RPMI7951 (cell line): ENCODE measurements at regions not wholly inside any gene's neighbourhood (a gene's known extent, or its start where the extent isn't known, plus 50 kb on each side); places are given as distances from the start of the nearest gene placed in this dataset.
A peak's percentile ranks its signal among the peaks of the same experiment; 100 is the strongest.

ENCODE experiments used
- DNase-seq: peaks from one replicate; pipeline ENCODE4 v3.0.0-alpha.2; 2012; ENCODE audit warnings: low read depth

DNA sequence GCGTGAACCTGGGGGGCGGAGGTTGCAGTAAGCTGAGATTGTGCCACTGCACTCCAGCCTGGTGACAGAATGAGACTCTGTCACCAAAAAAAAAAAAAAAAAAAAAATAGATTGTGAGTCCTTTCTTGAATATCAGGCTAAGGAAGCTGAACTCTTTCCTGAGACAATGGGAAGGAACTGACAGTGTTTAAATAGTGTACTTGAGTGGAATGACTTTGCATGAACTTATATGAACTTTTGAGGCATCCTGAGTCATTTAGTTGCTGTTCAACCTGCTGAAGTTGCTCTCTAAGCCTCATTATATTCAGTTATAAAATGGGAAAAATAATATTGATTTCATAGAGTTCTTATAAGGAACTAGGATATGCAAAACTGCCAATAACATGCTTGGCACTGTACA, 79.3 kb upstream of the LIMCH1 start:
- no peak for DNase-seq

DNA sequence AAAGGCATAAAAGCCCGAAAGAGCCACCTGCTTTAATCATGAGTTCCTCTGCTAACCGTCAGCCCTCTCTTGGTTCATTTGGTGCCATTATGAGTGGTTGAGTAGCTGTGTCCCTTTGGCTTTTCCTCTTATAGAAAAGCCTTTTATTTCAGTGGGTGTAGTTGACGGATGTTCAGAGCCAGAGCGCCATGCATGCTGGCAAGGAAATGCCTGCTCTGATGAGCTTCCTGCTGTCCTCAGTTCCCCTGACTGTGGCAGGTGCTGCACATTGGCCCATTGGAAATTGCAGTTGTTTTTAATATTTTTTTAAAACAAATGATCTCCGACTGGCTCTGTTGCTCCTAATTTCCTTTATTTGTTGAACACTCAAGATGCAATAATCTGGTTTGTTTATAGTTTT, 77.3 kb upstream of the LIMCH1 start:
- no peak for DNase-seq

DNA sequence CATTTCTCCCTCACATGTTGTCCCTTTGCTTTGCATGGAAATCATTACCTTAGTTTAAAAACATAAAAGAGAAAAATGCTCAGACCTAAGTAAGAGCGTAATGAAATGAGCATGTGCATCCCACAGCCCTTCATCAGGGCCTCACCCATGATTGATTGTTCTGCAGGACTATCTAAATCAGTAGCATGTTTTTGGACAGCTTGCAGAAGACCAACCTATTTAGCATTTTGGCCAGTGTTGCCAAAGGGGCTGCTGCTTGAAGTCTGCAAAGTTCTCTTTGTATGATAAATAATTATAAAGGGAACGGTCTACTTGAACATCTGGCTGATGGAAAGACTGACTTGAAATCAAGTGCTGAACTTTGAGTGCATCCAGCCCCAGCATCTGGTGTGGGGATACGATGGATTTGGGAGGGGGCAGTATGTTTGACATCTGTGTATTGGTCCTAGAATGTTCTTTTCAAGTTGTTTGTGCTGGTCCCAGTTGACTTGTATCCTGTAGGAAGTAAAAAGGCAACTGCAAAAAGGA, 76.1 kb upstream of the LIMCH1 start:
- no peak for DNase-seq

DNA sequence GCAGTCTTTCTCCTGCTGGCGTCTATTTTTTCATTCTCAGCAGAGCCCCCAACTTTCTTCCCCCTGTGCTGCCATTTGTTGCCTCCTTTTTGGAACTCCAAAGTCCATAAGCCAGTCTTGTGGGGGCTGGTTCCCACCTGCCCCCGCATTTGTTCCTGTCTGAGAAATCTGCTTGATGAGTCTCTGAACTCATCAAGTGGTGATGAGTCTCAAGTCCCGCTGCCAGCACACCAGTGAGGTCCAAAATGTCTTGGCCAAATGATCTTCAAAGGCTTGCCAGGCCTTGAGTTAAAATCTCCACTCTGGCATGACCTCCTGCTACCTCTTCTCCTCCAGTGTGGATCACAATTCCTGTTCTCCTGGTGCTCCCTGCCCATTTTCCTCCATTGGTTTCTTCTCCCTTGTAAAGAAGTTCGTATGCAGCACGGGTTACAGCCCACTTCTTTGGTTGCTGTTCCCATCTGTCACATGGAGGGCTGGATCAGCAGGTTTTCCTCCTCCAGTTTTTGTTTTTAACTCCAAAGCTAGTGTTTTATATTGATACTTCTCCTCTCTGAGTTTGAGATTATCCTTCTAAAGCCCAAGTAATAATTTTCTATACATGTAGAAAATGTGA, 72.7 kb upstream of the LIMCH1 start:
- DNase-seq = no peak

DNA sequence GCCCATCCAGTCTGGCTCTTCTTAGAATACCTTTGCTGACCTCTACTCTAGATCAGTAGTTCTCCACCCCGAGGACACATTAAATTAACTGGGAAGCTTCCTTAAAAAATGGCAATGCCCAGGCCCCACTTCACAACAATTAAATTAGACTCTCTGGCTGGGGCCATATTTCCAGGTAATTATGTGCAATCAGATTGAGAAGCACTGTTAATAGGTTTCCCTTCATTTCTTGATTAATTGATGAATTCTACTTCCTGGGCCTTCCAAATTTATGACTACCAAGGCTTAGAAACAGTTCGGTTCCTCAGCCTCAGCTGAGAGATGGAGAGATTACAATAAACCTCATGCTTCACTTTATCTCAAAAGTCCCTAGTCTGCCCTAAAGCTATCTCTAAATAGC, 71.7 kb upstream of the LIMCH1 start:
- no peak for DNase-seq

DNA sequence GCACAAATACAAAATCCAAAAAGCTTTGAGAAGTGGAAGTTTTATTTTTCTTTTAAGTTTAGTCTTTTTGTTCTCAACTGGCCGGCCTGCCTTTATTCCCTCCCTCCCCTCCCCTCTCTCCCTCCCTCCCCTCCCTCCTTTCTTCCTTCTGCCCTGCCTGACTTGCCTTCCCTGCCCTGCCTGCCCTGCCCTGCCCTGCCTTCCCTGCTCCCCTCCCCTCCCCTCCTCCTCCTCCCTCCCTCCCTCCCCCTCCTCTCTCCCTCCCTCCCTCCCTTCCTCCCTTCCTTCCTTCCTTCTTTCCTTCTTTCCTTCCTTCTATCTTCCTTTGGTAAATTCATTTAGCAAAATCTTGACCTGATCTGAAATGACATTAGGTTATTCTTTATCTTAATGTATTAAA, 69.8 kb upstream of the LIMCH1 start:
- no peak for DNase-seq

DNA sequence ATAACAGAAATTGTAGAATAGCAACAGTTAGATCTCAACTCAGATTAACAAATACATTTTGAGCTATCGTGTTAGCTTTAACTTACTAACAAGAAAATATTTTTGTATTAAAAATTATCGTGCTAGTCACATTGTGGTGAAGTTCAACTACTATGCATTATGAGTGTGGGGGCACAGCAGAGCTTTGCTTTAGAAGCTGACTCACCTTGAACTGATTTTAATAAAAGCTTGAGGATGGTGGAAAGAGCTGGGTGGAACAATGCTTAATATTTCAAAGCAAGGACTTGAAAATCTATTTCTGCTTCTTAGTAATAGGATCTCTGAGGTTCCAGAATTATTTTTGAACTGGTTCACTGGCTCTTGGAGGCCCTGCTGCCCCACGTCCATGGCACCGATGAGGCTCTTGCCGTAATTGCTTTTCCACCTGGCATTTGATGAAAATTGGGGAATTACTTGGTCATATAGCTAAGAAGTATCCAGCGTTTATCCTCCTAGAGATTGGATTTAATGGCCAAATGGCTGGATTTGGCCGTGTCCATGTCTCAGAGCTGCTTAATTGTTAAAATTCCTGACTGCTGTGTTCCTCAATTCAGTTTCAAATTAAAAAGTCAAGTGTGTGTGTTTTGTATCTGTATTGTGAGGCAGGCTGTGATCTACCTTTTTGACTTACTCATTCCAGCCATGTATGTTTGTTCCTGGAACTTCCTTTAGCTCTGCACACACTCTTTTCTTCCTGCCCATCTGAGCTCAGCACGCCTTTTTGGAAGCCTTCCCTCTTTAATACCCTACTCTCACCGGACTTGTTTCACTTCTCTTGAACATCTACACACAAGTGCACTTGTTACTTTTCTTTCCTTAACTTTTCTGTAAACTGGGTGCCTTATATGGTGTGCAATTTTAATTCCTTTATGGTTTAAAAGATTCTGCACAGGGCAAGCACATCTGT, 66.6 kb upstream of the LIMCH1 start:
- DNase-seq = no peak

DNA sequence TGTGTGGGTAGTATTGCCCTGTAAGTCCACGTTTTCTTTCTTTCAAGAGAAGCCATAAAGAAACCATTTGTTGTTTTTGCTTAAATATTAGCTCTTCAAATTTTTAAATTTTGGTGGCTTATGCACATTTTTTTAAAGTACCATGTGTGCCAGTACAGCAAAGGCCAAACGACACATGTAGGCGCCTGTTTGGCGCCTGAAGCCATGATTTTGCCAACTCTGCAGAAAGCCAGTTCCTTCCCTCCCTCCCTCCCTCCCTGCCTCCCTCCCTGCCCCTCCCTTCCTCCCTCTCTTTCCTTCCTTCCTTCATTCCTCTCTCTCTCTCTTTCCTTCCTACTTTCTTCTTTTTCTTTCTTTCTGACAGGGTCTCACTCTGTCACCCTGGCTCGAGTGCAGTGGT, 65.9 kb upstream of the LIMCH1 start:
- DNase-seq = no peak

DNA sequence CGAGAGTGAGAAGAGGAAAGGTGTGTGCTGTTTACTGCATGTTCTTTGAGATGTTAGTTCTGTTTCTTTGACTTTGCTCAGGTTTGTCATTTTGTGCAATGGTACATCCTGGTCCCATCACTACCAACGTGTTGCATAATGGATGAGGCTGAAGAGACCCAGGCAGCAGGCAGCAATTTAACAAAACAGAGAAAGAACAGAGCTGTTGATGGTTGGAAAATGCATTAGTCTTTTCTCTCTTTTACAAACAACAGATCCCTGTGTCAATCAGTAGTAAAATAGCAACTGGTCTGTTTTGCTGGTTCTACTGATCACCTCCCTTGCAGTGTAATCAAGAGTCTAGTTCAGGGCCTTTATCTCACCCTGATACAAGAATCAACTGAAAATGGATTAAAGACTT, 64.8 kb upstream of the LIMCH1 start:
- no peak for DNase-seq

DNA sequence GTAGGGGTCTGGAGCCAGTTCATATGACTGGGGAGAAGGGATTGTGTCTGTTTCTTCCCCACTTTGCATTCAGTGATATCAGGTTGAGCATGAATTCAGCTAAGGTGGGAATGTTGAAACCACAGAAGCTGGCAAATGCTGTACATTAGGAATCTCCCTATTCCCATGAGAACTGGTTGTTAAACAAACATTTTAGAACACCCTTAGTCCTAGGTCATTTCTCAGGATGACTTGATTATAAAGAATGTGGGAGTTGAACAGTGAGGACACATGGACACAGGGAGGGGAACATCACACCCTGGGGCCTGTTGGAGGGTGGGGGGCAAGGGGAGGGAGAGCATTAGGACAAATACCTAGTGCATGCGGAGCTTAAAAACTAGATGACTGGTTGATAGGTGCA, 62.6 kb upstream of the LIMCH1 start:
- DNase-seq = no peak

DNA sequence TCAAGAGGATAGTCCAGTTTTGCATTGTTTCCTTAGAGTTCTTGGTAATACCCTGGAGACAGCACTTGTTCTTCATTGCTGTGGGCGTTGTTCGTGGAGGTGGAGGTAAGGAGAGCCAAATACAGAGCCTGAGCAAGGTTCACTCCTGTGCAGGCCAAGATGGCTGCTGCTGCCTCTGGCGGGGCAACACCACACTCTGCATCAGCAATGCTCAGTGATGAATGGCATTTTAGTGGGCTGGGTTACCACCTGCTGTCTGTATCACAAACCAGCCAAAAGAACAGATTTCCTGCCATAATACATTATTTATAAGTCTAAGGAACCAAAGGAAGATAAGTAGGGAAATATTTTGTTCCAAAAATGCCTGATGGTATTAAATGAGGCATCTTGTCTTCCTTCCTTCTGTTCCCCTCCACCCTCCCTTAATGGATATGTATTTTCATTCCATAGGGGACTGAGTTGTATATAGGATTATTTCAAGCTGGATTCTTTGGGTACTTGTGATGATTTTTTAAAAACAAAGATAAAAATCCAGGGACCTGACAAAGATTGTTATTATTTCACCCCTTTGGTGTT, 61.6 kb upstream of the LIMCH1 start:
- DNase-seq = no peak

DNA sequence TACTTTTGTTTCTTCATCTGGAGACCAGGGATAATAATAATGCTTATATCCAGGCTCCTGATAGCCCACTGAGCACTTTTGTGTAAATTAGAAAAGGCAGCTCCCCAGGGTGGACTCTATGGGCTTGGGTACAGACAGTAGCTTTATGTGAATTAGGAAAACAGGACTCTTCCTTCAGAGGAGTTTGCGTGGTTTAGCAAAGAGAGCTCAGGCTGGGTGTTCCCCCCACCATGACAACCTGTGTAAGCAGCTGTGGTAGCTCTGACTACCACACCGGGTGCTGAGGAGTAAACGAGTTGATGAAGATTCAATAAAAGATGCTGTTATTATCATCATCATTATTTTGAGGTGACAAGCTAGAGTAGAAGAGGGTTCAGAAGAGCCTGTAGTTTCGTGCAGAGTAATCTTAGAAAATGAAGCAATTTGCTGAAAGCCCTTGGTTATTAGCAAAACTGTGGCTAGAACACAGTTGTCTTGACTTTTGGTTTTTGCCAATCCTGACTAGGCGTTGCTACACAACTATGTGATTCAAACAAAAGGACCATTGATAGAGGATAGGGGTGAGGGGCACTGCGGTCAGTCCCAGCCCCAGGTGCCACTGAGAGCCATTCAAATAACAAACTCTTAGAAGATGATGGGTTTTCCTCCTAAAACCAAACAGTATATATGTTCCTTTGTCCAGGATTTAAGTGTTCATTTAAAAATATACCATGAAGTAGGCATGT, 60.6 kb upstream of the LIMCH1 start:
- peak; percentile 1 for DNase-seq

DNA sequence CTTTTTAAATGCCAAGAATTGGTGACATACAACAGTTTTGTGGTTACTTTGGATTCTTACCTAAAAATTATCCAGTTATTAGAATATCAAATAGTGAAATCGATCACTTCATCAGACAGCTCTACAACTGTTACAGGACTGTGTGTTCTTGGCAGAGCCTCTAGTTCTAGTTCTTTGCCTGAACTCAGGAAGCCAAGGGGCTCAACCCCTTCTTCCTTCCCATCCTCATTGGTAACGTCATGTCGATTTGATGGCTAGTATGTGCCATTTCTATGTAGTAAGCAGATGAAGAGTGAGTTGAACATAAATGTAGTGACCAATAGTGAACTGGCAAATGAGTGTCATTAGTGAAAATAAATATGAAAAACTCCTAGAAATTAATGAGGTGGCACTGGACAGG, 59.4 kb upstream of the LIMCH1 start:
- no peak for DNase-seq

DNA sequence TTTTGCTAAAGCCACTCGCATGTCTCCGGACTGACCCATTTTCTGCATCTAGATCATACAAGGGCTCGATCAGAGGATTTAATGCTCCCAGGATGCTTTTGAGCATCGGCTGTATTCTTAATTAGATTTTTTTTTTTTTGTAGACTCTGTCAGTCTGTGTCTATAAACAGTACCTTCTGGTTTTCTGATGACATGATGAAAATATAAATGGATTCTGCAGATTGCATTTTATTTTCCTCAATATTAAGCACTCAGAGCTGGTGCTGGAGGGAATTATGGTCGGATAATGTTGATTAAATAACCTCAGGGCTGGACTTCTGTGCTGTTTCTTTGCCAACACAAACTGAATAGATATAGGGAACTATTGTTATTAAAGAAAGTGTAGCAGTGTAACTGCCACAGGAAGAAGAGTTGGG, 57.1 kb upstream of the LIMCH1 start:
- DNase-seq = no peak

DNA sequence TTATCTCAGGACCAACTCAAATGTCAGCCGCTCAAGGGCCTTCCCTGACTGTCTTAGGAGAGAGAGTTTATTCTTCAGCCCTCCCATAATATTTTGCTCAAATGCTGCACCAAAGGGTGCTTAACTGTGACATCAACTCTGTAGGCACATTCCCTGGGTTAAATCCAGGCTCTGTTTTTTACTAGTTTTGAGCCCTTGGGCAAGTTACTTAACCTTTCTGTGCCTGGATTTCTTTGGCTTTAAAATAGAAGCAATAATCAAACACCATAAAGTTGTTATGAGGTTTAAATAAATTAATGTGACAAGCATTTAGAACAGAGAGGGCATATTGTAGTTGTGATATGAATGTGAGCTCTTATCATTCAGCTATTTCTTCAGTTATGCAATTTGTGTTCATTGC, 54.2 kb upstream of the LIMCH1 start:
- no peak for DNase-seq

DNA sequence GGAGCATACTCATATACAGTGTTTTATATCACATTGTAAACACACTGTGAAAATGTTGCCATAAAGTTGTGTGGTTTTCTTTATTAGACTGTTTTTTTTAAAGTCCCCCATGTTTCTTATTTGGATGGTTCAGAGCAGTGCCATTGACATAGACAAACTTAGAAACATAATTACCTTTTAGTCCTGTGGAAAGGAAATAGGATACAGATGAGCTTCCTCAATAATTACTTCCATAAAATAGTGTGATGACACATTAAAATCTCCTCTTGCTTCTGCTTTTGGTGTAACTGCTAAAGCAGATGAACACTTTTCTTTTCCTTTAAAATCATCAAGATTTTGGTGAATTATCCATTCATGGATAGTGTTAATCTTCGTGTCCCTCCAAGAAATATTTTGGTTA, 52.9 kb upstream of the LIMCH1 start:
- DNase-seq = no peak

DNA sequence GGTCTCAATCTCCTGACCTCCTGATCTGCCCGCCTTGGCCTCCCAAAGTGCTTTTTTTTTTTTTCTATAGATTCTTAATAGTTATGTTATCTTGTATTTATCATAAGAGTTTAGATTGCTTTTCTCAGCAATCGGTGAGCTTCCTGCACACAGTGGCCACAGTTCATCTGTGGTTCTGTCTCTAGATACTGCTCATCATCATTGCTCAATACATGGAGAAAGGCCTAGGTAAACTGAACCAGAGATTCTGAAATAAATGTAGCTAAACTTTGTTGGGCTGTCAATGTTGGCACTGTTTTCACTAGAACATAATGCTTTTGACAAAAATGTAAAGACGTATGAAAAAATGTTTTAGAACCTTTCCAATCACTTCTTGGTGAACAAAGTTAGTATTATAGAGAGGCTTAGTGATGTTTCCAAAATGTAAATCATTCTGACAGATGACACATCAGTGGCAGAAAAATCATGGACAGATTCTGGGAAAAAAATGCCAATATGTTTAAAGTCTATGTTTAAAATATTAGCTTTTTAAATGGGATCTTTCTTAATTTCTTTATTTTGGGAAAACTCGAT, 50.0 kb upstream of the LIMCH1 start:
- no peak for DNase-seq
